ENCODE measurements at regions not wholly inside any gene's neighbourhood (a gene's known extent, or its start where the extent isn't known, plus 50 kb on each side); places are given as distances from the start of the nearest gene placed in this dataset.

GRCh38 chr18:78108554-78108953, 858.9 kb downstream of the GALR1 start:
- TF ChIP-seq CTCF (IDR thresholded peaks at IDR 0.05; ENCODE audit: low read depth, low read length): no peak
- TF ChIP-seq EZH2phosphoT487 (IDR thresholded peaks at IDR 0.05; ENCODE audit: low read depth): no peak
